Astrocyte of the hippocampus (primary cell): ENCODE measurements at regions not wholly inside any gene's neighbourhood (a gene's known extent, or its start where the extent isn't known, plus 50 kb on each side); places are given as distances from the start of the nearest gene placed in this dataset.

ENCODE experiments used
- DNase-seq: peaks from one replicate; pipeline ENCODE4 v3.0.0; 2011; ENCODE audit warnings: low read depth, low spot score

DNA sequence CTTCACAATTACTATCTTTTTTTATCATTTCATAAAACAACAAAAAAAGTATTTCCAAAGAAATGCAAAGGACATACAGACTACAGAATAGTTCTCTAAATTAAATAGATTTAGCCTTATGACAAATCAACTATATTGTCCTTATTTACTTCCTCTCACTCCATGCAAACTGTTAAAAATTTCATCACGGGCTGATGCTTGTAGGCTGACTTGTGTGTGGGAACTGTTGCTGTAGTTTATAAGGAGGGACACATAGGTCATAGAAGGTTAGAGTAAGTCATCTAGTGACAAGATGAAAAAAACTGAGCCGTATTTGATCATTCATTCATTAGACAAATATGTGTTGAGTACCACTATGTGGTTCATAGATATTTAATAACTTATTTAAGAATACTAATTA is 232.5 kb upstream of the TBL1XR1 start:
- DNase-seq: no peak

DNA sequence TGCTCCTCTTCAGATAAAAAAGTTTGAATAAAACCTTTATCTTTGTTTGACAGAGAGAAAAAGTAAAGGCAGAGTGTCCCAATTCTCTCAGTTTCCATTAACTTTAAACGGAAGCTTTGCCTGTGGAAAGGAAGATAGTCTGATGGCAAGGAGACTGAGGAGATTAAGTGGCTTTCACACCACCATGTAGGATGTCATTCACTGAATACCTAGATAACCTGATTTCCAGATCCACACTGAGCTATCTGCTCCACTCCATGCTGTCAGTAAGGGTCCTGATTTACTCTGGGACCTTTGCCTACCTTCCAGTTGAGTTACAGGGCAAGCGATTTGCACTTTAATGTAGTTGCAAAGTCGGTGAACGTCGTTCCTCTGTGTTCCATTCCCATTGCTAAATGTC is 233.4 kb upstream of the TBL1XR1 start:
- DNase-seq: no peak

DNA sequence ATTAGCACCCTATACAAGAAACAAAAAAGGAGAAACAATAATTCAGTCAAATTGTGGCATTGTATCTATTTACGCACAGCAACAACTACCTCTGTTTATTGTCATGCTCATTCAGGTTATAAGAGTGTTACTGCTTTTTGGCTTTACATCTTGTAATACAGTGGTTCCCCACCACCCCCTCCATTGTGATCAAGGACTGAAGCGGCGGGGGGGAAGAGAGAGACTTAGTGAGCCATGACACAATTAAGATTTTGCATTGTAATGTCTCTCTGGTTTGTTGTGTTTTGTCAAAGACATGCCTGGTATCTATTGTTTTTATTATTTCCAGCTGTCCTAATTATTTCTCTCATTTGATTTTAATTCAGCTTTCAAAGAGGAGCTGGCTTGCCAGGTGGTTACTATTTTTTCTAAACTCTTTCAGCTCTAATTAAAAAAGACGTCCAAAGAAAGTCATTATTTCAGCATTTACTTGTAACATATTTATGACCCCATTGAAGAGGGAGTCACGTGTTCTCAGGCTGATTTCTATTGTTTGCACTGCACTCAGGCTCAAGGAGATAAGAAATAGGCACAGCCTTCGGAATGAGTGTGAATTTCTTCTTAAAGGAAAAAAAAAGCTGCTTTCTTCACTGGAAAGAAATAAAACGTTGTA is 234.4 kb upstream of the TBL1XR1 start:
- DNase-seq: no peak

DNA sequence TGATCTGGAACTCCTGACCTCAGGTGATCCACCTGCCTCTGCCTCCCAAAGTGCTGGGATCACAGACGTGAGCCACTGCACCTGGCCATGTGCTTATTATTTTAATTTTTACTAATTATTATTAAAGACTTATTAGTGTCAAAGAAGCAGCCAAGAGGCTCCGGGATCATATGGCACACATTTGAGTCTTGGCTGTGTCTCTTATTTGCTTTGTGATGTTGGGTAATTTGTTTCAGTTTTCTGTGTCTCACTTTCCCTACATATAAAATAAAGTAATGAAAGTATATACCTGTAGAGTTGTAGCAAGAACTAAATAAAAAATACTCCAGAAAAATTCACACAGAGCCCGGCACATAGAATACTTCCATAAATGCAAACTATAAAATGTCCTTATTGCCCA is 238.0 kb upstream of the TBL1XR1 start:
- DNase-seq: no peak

DNA sequence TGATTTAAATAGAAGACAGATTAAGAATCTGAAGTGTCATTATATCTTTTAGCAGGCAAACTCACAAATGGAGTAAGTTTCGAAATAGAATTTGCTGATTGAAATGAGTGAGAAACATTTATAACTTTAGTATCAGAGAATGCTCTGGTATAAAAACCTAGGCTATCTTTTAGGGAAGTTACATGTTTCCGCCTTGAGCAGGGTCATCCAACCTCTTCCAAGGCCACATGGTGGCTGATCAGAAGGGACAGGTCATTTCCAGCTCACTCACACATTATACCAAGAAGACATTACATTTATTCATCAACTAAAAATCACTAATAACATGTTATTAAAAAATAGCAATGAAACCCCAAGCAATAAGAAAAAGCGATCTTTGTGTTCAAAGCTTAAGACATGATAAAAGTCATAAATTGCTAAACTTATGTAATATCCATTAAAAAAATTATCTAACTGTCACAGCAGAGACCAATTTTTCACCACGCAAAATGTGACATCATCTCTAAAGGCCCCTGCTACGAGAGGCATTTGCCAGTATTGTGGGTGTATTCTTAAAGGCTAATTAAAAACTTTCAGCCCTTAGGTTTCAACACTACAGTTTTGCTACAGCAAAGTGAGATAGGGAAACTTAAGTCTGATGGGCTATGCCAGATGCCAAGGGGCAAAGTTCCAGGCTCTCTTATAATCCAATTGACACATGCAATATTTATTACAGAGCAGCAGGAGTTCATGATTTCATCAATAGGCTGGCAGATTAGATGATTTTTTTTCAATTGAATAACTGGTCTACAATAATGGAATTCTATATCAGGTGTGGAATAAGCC is 240.4 kb upstream of the TBL1XR1 start:
- no peak for DNase-seq

DNA sequence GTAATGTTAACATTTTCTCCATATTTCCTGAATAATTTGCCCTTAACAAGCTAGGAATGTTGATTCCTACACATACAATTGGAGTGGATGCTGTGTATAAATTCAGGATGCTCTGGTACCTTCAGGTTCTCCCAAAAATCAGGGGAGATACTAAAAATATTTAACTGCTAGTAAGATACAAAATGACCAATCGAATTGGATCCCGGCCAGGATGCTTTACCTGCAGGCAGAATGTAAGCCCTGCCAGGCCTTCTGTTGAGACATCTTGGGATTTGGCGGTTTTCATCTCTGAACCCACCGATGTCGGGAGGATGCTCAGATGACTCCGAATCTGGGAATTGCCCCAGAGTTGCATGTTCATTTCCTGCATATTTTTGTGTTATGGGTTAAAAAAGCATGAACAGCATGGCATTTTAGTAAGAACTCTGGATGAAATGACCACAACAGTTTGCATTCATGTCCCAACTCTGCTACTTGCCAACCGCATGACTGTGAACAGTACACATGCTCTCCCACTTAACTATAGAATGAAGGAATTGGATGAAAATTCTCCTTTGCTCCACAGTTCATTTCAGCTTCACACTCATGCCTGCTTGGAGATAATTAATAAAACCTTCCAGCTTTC is 241.4 kb upstream of the TBL1XR1 start:
- no peak for DNase-seq

DNA sequence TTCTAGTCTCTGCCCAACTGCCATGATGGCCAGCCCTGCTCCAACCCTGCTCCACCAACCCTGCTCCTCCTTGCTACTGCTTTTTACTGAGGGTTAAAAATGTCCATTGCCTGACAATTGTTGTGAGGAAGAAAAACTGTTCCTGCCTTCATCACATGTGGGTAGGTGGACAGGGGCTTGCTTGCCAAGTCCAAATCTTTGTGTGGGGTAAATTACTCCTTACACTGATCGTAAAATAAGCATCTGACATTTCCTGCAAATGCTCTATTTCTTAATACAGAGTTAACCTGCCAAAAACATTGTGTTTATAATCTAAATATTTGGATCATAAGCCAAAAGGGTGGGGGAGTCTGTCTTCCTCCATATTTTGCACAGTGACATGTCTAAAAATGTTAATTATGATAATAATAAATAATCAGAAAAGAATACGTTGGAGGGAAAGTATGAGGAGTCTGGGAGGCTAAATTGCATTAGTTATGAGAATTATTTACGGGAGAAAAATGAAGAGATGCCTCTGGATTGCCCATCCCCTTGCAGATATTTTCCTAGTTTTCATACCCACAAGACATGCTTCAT is 242.5 kb upstream of the TBL1XR1 start:
- no peak for DNase-seq

GRCh38 chr3:177440456-177441104 is 243.3 kb upstream of the TBL1XR1 start:
- no peak for DNase-seq

DNA sequence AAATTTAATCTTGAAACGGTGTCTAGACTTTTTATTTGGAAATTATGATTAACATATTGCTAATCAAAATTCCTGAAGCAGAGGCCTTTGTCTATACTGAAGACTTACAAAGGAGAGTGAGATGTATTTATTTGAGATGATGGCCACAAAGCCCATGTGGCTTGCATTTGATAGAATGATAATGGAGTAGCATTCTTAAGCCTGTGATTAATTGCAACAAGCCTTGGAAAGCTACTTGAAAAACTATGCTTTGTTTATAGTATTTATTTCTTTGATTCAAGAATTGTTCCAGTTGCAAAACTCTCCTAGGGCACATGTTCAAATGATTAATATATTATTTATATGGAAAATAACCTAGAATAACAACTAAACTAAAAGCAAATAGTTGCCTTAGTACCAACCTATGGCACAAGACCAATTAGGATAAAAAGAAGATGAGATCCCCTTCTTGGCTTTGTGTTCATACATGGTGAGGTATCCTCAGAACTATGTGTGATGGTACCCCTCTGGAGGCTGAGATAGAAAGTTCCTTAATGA is 244.1 kb upstream of the TBL1XR1 start:
- DNase-seq: peak; percentile 26

GRCh38 chr3:177441813-177442646 is 244.7 kb upstream of the TBL1XR1 start:
- DNase-seq: no peak

- peak; percentile 79 for DNase-seq
Observed at GRCh38 chr3:177443469-177443868, 246.2 kb upstream of the TBL1XR1 start.

DNA sequence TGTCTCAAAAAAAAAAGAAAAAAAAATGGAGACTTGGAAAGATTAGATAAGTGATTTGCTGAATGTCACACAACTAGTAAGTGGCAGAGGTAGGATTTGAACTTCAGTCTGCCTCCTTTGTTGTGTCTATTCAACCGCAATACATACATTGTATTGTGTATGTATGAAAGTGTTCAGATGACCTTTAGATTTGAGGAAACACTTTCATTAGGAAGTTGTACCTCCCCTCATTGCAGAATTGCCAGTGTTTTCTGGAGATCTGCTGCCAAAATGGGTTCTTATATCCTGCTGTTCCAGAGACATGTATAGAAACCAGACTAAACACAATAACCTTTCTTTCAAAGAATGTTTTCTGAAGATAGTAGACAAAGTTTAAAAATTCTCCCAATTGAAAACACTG is 247.4 kb upstream of the TBL1XR1 start:
- no peak for DNase-seq

GRCh38 chr3:177445549-177445948 is 248.3 kb upstream of the TBL1XR1 start:
- no peak for DNase-seq

DNA sequence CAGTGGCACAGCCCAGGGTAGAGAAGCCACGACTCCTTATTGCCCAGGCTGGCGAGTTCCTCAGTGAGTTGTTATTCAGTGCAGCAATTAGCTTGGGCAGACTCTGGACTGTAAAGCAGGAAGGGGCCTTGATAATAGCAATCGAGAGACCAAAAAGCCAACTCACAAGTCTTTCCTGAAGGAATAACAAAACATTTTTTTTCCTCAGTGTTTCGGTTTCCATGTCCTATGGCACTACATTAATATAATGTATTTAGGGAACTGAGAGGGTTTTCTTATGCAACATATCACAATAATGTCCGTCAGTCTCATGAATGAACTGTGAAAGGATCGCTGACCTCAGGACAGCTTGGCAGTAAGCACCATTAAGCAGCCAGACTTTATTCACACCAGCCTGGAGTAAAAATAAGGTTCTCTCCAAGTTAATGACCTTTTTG is 248.9 kb upstream of the TBL1XR1 start:
- DNase-seq: no peak

- no peak for DNase-seq
Observed at GRCh38 chr3:177447938-177448337, 250.7 kb upstream of the TBL1XR1 start.

DNA sequence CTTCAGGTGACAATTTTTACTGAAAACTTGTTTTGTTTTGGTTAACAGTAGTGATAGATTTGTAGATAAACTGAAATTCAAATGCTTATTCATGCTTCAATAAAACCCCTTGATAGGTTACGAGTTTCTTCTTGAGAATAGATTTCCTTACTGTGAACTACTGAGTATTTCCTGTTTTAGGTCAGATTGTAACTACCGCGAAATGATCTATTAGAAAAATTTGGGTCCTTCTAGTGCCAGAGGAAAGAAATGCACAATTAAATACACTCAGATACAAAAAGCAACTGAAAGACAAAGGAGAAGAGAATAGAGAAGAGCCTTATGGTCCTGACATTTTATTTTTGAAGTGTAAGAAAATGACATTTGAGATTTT is 251.7 kb upstream of the TBL1XR1 start:
- no peak for DNase-seq

DNA sequence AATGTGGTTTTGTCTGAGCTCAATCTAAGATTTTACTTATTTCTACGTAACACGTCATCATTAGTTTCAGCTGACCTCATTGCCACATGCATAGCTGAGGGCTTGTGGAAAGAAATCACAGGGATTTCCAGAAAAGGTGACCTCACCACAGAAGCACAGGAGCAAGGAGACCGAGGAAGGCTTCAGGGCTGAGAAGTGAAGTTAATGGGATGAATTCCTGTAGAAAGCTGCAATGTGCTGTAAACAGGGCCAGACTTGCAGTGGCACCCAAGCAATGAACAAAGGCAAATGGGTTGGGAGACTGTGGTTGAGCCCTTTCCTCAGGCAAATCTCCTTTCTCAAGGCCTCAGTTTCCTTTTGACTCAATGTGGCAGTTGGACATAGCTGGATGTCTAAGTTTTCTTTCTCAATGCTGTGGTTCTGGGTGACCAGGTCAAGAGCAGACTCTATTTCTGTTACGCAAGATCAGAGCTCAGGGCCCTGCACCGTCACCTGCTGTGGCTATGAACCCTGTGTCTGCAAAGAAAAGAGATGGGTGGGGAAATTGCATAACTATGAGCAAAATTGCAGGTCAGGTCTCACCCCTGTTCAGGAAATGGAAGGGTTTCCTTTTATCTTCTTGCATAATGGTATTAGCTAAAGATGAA is 252.2 kb upstream of the TBL1XR1 start:
- peak; percentile 91 for DNase-seq

DNA sequence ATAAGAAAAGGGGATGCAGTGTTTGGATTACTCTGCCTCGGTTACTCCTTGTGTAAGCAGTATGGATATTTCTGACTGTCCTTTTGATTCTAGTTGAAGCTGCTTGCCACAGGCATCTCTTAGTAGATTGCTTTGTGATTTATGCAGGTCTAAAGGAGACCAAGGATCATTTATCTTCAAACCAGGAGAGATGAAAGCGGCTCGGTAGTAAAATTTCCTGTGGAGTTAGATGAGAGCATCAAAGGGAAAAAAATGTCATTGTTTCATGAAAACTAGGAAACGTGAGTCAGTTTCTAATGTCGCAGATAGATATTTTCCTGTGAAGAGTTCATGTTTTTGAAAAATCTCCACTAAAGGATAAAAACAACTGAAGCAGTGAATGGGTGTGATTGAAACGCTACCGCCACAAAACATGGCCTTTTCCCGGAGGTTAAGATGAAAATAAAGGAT is 254.0 kb upstream of the TBL1XR1 start:
- peak; percentile 67 for DNase-seq

- peak; percentile 87 for DNase-seq
Observed at GRCh38 chr3:177451864-177452830, 254.9 kb upstream of the TBL1XR1 start.
